ENCODE measurements at regions not wholly inside any gene's neighbourhood (a gene's known extent, or its start where the extent isn't known, plus 50 kb on each side); places are given as distances from the start of the nearest gene placed in this dataset.

DNA sequence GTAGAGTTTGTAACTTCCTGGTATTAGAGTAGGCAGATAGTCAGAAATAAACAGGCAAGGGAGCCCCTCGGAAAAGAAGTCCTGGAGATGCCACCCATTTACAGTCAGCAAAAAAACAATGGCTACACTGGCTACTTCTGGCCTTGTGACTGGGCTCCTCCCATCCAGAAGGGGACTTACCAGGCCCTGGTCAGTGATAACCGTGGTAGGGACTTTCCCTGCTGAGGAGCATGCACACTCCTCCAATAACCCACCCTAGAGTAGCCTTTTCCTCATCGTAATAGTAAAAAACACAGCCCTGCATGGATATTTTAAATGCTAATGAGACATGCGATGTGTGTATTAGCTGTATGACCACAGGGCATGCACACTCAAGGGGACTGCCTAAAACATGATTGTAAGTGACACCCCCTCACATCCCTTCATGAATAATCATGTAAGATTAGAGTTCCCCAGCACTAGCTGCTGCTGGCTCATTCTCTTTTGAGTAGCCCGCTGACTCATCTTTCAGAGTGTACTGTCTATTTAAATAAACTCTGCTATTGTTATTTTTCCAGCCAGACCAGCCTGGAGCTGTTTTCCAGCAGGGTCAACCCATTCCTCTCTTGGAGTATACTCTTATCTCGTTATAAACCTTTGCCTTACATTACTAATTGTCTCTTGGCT, 413.8 kb upstream of the TMTC1 start:
- FAIRE-seq: no peak

DNA sequence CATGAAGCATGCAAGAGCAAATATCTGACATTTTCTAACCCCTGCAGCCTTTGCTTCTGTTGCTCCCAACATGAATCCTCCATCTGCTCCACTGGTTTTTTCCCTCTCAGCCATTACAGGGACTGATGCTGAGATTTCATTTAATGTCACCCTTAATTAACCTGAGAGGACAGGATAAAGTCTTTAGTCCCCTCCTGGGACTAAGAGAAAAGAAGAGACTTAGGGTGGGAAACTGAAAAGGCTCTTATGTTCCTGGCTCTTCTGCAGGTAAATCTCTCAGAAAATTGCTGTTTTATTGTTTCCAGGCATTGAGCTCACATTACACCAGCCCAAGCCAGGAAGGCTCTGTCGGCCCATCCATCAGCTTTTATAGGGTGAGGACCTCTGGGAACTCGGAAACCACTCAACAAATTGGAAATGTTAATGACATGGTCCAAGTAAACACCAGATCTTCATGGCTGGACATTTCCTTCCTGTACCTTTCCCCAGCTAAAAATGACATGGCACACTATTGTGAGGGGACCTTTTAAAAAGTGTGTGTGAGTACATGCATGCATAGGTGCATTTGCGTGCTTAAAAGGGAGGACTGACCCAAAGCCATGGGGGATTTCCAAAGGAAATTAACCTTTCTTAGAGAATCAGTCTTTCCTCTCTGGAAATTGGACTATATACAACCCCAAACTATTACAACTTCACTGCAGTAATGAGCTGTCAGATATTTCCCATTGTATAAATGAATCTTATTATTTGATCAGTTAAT, 408.1 kb upstream of the TMTC1 start:
- no peak for DNase-seq (ENCODE audit: insufficient read length, low spot score)
- no peak for FAIRE-seq
- TF ChIP-seq POLR2A (IDR thresholded peaks at IDR 0.05; ENCODE audit: low read depth, low read length) (no peak), PAX5 (IDR thresholded peaks at IDR 0.05; ENCODE audit: insufficient read depth, low read length, severe bottlenecking) (no peak)

More for the DNA sequence above, 413.8 kb upstream of the TMTC1 start:
- TF ChIP-seq SPI1 (IDR thresholded peaks at IDR 0.05; ENCODE audit: low read depth, low read length): no peak
- TF ChIP-seq POLR2AphosphoS5 (IDR thresholded peaks at IDR 0.05; ENCODE audit: low read depth, low read length): no peak
- no peak for TF ChIP-seq PAX5 (IDR thresholded peaks at IDR 0.05; ENCODE audit: insufficient read depth, low read length, severe bottlenecking)
- TF ChIP-seq TAF1 (IDR thresholded peaks at IDR 0.05; ENCODE audit: low read depth, low read length): no peak
- no peak for TF ChIP-seq POU2F2 (IDR thresholded peaks at IDR 0.05; ENCODE audit: low read depth, low read length)
- no peak for TF ChIP-seq POLR2A (IDR thresholded peaks at IDR 0.05; ENCODE audit: low read depth, low read length)
- DNase-seq (ENCODE audit: insufficient read length, low spot score): no peak

DNA sequence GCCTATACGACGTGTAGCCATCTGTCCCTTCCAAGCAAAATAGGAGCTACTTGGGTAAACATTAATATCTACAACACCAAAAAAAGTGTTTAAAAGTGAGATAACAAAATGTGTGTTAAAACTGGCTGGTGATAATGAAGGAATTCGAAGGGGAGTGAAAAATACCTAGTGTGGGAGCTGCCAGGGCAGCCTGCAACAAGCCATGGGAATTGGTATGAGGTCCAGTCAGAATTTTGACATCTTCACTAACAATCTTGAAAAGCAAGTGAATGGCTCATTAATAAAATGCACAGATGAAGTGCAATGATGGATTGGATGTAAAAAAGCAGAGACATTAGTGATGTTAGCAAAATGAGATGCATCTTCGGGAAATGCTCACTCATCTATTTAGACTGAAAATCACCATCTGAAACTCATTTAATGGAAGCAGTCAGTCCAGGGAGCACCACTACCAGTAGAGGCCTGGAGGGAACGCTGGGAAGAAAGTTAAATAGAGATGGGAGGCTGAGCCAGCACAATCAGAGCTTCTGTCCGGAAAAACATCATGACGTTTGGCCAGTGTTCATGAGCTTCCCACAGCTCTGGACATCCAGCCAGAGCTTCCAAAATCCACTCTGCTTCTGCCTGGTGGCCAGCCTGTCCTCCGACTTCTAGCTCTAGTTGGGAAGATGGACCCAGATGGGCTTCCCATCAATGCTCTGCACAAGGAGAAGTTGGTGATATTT, 405.0 kb upstream of the TMTC1 start:
- no peak for DNase-seq (ENCODE audit: insufficient read length, low spot score)
- no peak for TF ChIP-seq PAX5 (IDR thresholded peaks at IDR 0.05; ENCODE audit: insufficient read depth, low read length, severe bottlenecking)
- FAIRE-seq: no peak

DNA sequence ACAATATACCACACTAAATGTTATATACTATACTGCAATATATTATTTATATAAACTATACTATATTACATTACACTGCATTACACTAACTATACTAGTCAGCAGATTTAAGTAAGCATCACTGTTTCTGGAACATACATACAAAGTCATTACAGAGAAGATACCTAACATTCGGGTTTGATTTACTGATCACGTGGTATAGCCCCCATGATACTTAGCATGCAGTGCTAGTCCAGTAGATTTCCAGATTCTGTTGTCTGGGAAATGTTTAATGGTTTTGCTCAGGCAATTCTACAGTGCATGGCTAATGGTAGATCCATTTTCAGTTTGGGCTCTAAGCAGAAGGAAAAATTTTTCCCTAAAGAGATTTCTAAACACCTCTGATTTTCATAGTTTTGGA, 403.7 kb upstream of the TMTC1 start:
- DNase-seq (ENCODE audit: insufficient read length, low spot score) (no peak), FAIRE-seq (no peak)
- TF ChIP-seq TAF1 (IDR thresholded peaks at IDR 0.05; ENCODE audit: low read depth, low read length) (no peak), SPI1 (IDR thresholded peaks at IDR 0.05; ENCODE audit: low read depth, low read length) (no peak), POU2F2 (IDR thresholded peaks at IDR 0.05; ENCODE audit: low read depth, low read length) (no peak), POLR2AphosphoS5 (IDR thresholded peaks at IDR 0.05; ENCODE audit: low read depth, low read length) (no peak), PAX5 (IDR thresholded peaks at IDR 0.05; ENCODE audit: insufficient read depth, low read length, severe bottlenecking) (no peak), POLR2A (IDR thresholded peaks at IDR 0.05; ENCODE audit: low read depth, low read length) (no peak)

DNA sequence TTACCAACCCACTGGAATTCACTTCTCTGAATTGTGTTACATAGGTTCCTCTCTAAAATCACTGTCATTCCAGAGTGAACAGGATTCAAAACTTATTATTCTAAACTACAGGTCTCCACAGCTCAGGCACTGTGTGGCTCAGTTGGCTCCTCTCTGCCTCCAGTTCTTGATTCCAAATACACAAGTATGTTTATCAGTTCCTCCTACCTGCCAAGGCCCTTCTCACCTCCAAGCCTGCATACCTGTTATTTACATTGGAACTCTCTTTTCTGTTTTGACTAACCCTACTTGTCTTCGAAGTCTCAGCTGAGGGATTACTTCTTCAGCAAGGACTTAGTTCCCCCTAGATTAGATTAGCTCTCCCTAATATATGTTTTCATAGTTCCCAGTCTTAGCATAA, 397.6 kb upstream of the TMTC1 start:
- FAIRE-seq: no peak
- TF ChIP-seq PAX5 (IDR thresholded peaks at IDR 0.05; ENCODE audit: insufficient read depth, low read length, severe bottlenecking): no peak
- no peak for TF ChIP-seq POLR2AphosphoS5 (IDR thresholded peaks at IDR 0.05; ENCODE audit: low read depth, low read length)
- no peak for TF ChIP-seq TAF1 (IDR thresholded peaks at IDR 0.05; ENCODE audit: low read depth, low read length)
- no peak for DNase-seq (ENCODE audit: insufficient read length, low spot score)

DNA sequence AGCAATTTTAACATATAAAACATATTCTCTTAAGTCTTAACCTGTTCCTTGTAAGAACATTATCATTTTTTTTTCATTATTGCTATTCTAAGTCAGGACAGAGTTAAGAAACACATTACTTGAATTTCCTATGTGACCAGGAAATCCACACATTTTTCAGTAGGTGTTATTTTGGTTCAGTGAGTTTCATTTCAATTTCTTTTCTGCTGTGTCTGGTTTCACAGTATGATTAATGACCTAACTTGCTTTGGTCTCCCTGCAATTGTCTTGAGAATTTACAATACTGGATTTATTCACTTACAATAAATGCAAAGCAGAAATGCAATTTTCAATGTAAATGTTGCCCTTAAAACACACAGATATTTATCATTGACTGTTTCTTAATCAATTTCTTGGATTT, 396.9 kb upstream of the TMTC1 start:
- DNase-seq (ENCODE audit: insufficient read length, low spot score) (no peak), FAIRE-seq (no peak)
- TF ChIP-seq PAX5 (IDR thresholded peaks at IDR 0.05; ENCODE audit: insufficient read depth, low read length, severe bottlenecking) (no peak), POU2F2 (IDR thresholded peaks at IDR 0.05; ENCODE audit: low read depth, low read length) (no peak)

DNA sequence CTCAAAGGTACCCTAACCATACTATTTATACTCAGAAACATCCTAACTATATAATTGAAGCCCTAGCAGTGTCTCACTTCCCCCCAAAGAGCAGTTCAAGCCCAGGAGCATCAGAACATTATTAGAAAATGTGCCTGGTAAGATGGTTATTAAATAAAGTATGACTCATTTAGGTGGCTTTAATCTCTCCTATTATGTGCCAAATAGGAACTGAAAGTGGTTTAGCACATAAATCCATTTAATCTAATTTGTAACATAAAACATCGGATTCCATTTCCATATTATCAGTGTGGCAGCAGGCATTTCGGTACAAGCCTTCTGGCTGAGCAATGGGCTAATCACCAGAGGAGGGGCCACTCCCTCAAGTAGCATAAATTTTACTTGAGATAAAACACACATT, 395.2 kb upstream of the TMTC1 start:
- FAIRE-seq (no peak), DNase-seq (ENCODE audit: insufficient read length, low spot score) (no peak)
- no peak for TF ChIP-seq POLR2A (IDR thresholded peaks at IDR 0.05; ENCODE audit: low read depth, low read length)
- no peak for TF ChIP-seq TAF1 (IDR thresholded peaks at IDR 0.05; ENCODE audit: low read depth, low read length)
- no peak for TF ChIP-seq POLR2AphosphoS5 (IDR thresholded peaks at IDR 0.05; ENCODE audit: low read depth, low read length)
- no peak for TF ChIP-seq SPI1 (IDR thresholded peaks at IDR 0.05; ENCODE audit: low read depth, low read length)
- no peak for TF ChIP-seq PAX5 (IDR thresholded peaks at IDR 0.05; ENCODE audit: insufficient read depth, low read length, severe bottlenecking)

DNA sequence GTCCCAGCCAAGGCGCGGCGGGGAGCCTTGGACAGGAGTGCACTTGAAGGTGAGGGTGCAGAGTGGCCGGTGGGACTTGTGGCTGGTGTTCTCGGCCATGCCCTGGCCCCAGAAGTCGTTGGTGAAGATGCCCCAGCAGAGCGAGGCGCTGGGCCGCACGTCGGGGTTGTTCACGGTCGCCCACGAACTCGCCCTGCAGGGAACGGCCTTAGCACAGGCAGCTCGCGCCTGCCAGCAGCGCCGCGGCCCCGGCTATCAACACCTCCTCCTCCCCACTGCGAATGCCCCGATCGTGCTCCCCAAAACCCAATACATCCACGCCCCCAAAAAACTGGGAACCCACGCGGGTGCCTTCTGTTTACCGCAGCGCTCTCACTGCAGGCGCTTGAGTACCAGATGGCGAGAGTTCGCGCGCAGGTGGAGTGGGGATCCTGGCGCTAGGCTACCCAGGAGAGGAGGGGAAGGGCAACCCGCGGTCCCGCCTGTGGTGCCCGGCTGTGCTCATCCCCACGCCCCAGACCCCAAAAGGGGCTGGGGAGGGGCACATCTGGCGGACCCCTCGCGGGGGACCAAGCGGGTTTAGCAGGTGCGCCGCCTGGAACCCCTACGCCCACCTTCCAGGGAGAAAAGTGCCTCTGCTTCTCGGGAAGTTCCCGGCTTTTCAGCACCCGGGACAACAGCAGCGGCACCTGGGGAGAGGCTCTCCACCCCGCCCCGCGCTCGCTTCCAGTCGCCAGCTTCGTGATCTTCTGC, 386.3 kb upstream of the TMTC1 start:
- FAIRE-seq (no peak), DNase-seq (ENCODE audit: insufficient read length, low spot score) (no peak)
- TF ChIP-seq POLR2AphosphoS5 (IDR thresholded peaks at IDR 0.05; ENCODE audit: low read depth, low read length) (no peak), SPI1 (IDR thresholded peaks at IDR 0.05; ENCODE audit: low read depth, low read length) (no peak), PAX5 (IDR thresholded peaks at IDR 0.05; ENCODE audit: insufficient read depth, low read length, severe bottlenecking) (no peak), TAF1 (IDR thresholded peaks at IDR 0.05; ENCODE audit: low read depth, low read length) (no peak), POLR2A (IDR thresholded peaks at IDR 0.05; ENCODE audit: low read depth, low read length) (no peak), POU2F2 (IDR thresholded peaks at IDR 0.05; ENCODE audit: low read depth, low read length) (no peak)

DNA sequence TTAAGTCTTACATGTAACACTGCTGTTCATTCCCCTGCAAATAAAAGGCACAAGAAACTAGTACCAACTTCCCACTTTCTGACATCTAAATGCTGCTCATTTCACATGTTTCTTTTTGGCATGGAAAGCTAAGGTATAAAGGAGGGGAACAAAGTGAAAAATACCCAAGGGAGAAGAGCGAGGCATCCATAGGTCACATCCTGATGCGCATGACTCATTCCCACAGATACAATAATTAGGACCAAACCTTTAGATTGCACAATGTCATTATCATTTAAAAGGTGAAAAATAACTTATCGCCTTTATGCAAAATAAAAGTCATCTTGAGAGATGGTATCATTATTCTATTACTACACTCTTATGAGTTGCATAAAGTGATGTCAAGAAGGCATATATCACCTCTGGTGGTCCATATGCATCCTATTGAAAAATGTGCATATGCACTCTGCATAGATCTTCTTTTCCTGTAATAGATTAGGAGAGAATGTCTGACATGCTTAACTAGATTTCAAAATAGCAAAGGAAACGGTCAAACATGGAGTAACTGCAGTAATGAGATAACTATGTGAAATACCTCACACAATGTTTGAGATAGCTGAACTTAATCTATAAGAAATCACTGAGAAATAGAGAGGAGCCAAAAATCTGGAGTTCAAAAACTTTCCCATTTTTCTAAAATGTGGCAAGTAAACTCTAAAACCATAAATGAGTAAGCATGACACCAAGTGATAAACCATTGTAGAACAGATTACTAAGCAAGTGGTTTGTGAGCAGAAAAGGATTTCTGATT, 382.5 kb upstream of the TMTC1 start:
- TF ChIP-seq POLR2AphosphoS5 (IDR thresholded peaks at IDR 0.05; ENCODE audit: low read depth, low read length): no peak
- no peak for TF ChIP-seq PAX5 (IDR thresholded peaks at IDR 0.05; ENCODE audit: insufficient read depth, low read length, severe bottlenecking)
- TF ChIP-seq TAF1 (IDR thresholded peaks at IDR 0.05; ENCODE audit: low read depth, low read length): no peak
- no peak for TF ChIP-seq POU2F2 (IDR thresholded peaks at IDR 0.05; ENCODE audit: low read depth, low read length)
- no peak for TF ChIP-seq POLR2A (IDR thresholded peaks at IDR 0.05; ENCODE audit: low read depth, low read length)
- TF ChIP-seq SPI1 (IDR thresholded peaks at IDR 0.05; ENCODE audit: low read depth, low read length): no peak
- DNase-seq (ENCODE audit: insufficient read length, low spot score) (no peak), FAIRE-seq (no peak)

All from GM12891 (cell line).